ENCODE measurements at regions not wholly inside any gene's neighbourhood (a gene's known extent, or its start where the extent isn't known, plus 50 kb on each side); places are given as distances from the start of the nearest gene placed in this dataset.

DNA sequence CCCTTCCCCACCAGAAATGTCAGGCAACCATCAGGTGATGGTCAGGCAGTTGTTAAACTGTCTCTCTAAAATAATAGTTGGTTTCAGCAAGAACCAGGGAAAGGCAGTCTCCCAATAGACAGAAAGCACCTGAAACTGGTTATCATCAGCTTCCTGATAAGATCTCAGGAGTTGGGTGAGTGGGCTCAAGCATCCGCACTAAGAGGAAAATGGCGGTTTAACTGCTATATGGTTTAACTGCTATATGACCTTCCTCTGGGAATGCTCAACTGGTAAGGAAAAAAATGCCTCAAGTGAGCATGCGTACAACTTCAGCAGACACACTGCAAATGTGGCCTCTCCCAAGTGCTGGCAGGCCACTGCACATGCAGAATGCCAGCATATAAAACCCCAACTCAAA, 240.8 kb upstream of the CMC1 start:
- no peak overlapping the region for H3K9ac ChIP-seq (ENCODE audit: low read depth in 1 of 2, low read length in 2 of 2)

DNA sequence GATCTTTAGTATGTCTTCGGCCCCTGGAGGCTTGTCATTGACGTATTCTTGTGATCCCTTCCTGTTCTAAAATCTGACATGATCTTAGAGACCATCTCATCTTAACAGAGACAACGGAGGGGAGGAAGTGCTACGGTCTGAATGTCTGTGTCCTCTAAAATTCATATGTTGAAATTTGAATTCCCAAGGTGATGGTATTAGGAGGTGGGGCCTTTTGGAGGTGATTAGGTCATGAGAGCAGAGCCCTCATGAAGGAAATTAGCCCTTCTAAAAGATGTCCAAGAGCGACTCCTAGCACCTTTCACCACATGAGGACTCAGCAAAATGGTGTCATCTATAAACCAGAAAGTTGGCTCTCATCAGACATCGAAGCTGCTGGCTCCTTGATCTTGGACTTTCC, 233.2 kb upstream of the CMC1 start:
- no peaks in the 10 kb centered on the region for H3K4me1 ChIP-seq (ENCODE audit: control insufficient read depth in 4 of 4, insufficient read depth in 4 of 4, low read length in 3 of 4)
- no peaks in the 10 kb centered on the region for H3K36me3 ChIP-seq (ENCODE audit: control insufficient read depth in 4 of 4, insufficient read depth in 3 of 4, low read depth in 1 of 4, low read length in 3 of 4)
- peaks cover 0 to 3% (median 1%) of the 10 kb centered on the region in 4 donors for H3K9me3 ChIP-seq (ENCODE audit: control insufficient read depth in 4 of 4, low read length in 3 of 4)
- no peak overlapping the region for H3K4me3 ChIP-seq (ENCODE audit: low read depth in 1 of 3, low read length in 3 of 3)
- H3K9ac ChIP-seq (ENCODE audit: low read depth in 1 of 2, low read length in 2 of 2): no peak overlapping the region
- no peak for DNase-seq (ENCODE audit: low spot score)
- 80% methylated on average over 6 of the region's 6 CpGs for WGBS
- H3K27me3 ChIP-seq (ENCODE audit: control insufficient read depth in 4 of 4, insufficient read depth in 4 of 4, low read length in 3 of 4): no peaks in the 10 kb centered on the region
- H3K27ac ChIP-seq (ENCODE audit: low read depth in 1 of 2, low read length in 2 of 2): no peak overlapping the region
- TF ChIP-seq, protein P1, sequence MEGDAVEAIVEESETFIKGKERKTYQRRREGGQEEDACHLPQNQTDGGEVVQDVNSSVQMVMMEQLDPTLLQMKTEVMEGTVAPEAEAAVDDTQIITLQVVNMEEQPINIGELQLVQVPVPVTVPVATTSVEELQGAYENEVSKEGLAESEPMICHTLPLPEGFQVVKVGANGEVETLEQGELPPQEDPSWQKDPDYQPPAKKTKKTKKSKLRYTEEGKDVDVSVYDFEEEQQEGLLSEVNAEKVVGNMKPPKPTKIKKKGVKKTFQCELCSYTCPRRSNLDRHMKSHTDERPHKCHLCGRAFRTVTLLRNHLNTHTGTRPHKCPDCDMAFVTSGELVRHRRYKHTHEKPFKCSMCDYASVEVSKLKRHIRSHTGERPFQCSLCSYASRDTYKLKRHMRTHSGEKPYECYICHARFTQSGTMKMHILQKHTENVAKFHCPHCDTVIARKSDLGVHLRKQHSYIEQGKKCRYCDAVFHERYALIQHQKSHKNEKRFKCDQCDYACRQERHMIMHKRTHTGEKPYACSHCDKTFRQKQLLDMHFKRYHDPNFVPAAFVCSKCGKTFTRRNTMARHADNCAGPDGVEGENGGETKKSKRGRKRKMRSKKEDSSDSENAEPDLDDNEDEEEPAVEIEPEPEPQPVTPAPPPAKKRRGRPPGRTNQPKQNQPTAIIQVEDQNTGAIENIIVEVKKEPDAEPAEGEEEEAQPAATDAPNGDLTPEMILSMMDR (IDR thresholded peaks at IDR 0.05; ENCODE audit: low read depth, low read length, missing input control): no peak
- TF ChIP-seq REST (IDR thresholded peaks at IDR 0.05): no peak
- no peak for TF ChIP-seq JUND (IDR thresholded peaks at IDR 0.05)
- TF ChIP-seq, protein P2, sequence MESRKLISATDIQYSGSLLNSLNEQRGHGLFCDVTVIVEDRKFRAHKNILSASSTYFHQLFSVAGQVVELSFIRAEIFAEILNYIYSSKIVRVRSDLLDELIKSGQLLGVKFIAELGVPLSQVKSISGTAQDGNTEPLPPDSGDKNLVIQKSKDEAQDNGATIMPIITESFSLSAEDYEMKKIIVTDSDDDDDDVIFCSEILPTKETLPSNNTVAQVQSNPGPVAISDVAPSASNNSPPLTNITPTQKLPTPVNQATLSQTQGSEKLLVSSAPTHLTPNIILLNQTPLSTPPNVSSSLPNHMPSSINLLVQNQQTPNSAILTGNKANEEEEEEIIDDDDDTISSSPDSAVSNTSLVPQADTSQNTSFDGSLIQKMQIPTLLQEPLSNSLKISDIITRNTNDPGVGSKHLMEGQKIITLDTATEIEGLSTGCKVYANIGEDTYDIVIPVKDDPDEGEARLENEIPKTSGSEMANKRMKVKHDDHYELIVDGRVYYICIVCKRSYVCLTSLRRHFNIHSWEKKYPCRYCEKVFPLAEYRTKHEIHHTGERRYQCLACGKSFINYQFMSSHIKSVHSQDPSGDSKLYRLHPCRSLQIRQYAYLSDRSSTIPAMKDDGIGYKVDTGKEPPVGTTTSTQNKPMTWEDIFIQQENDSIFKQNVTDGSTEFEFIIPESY (IDR thresholded peaks at IDR 0.05): no peak
- no peak for TF ChIP-seq GABPA (IDR thresholded peaks at IDR 0.05 in 1 of 2, conservative IDR thresholded peaks at IDR 0.05 in 1 of 2)
- no peak for TF ChIP-seq HNF4G (IDR thresholded peaks at IDR 0.05)
- no peak for TF ChIP-seq SP1 (IDR thresholded peaks at IDR 0.05)
- TF ChIP-seq YY1 (IDR thresholded peaks at IDR 0.05): no peak
- TF ChIP-seq HNF4A (conservative IDR thresholded peaks at IDR 0.05): no peak
- no peak for TF ChIP-seq TAF1 (conservative IDR thresholded peaks at IDR 0.05)
- TF ChIP-seq EGR1 (IDR thresholded peaks at IDR 0.05; ENCODE audit: low read depth in 2 of 2): no peak
- TF ChIP-seq RAD21 (IDR thresholded peaks at IDR 0.05): no peak
- TF ChIP-seq FOXA1 (IDR thresholded peaks at IDR 0.05): no peak
- no peak for TF ChIP-seq ATF3 (IDR thresholded peaks at IDR 0.05)
- no peak for TF ChIP-seq NR2F2 (IDR thresholded peaks at IDR 0.05)
- no peak for TF ChIP-seq FOXA2 (IDR thresholded peaks at IDR 0.05)
- TF ChIP-seq, protein P3, sequence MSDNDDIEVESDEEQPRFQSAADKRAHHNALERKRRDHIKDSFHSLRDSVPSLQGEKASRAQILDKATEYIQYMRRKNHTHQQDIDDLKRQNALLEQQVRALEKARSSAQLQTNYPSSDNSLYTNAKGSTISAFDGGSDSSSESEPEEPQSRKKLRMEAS (IDR thresholded peaks at IDR 0.05): no peak
- no peak for TF ChIP-seq RXRA (IDR thresholded peaks at IDR 0.05)

More for the DNA sequence above, 240.8 kb upstream of the CMC1 start:
- Histone ChIP-seq H3K27ac (ENCODE audit: low read depth in 1 of 2, low read length in 2 of 2) (no peak overlapping the region), H3K36me3 (ENCODE audit: control insufficient read depth in 4 of 4, insufficient read depth in 3 of 4, low read depth in 1 of 4, low read length in 3 of 4) (no peaks in the 10 kb centered on the region), H3K4me3 (ENCODE audit: low read depth in 1 of 3, low read length in 3 of 3) (no peak overlapping the region), H3K9me3 (ENCODE audit: control insufficient read depth in 4 of 4, low read length in 3 of 4) (peaks cover 0 to 3% (median 2%) of the 10 kb centered on the region in 4 donors), H3K4me1 (ENCODE audit: control insufficient read depth in 4 of 4, insufficient read depth in 4 of 4, low read length in 3 of 4) (no peaks in the 10 kb centered on the region), H3K27me3 (ENCODE audit: control insufficient read depth in 4 of 4, insufficient read depth in 4 of 4, low read length in 3 of 4) (no peaks in the 10 kb centered on the region)
- no peak for DNase-seq (ENCODE audit: low spot score)
- 86% methylated on average over 3 of the region's 3 CpGs for WGBS
- no peak for TF ChIP-seq ATF3 (IDR thresholded peaks at IDR 0.05)
